MM.1S (cell line): ENCODE measurements at regions not wholly inside any gene's neighbourhood (a gene's known extent, or its start where the extent isn't known, plus 50 kb on each side); places are given as distances from the start of the nearest gene placed in this dataset.

Source experiments
- DNase-seq: peaks from one replicate; pipeline ENCODE4 v3.0.0-alpha.2; 2015
- H2AFZ ChIP-seq: fragments of 300-600 bp; sonication (generic); 2 replicates; pipeline ENCODE4 v1.6.0; 2016; ENCODE audit warnings: antibody characterized with exemption, low read length
- H3F3A ChIP-seq: fragments of 300-600 bp; sonication (generic); 2 replicates; pipeline ENCODE4 v1.6.1; 2016; ENCODE audit warnings: mild to moderate bottlenecking, antibody characterized with exemption, low read length, moderate library complexity, mixed read lengths; ENCODE audit not compliant: insufficient read depth
- H3K27ac ChIP-seq: fragments of 300-600 bp; sonication (generic); 2 replicates; pipeline ENCODE4 v1.5.1; 2016; ENCODE audit warnings: mild to moderate bottlenecking, low read length
- H3K27me3 ChIP-seq: fragments of 300-600 bp; sonication (generic); replicated peaks from 2 replicates; pipeline ENCODE4 v1.6.0; 2016; ENCODE audit warnings: low read length; ENCODE audit not compliant: insufficient read depth
- H3K36me3 ChIP-seq: fragments of 300-600 bp; sonication (generic); replicated peaks from 2 replicates; pipeline ENCODE4 v1.6.1; 2016; ENCODE audit warnings: mild to moderate bottlenecking, low read length, mixed read lengths; ENCODE audit not compliant: insufficient read depth
- H3K4me1 ChIP-seq: fragments of 300-600 bp; sonication (generic); 2 replicates; pipeline ENCODE4 v1.6.1; 2016; ENCODE audit warnings: low read length, mixed read lengths
- H3K4me2 ChIP-seq: fragments of 300-600 bp; sonication (generic); 2 replicates; pipeline ENCODE4 v1.6.0; 2016; ENCODE audit warnings: low read depth, low read length
- H3K4me3 ChIP-seq: fragments of 300-600 bp; sonication (generic); 2 replicates; pipeline ENCODE4 v1.5.1; 2016; ENCODE audit warnings: low read length, mixed read lengths
- H3K79me2 ChIP-seq: fragments of 300-600 bp; sonication (generic); 2 replicates; pipeline ENCODE4 v1.6.1; 2016; ENCODE audit warnings: mixed run types, low read length, mixed read lengths
- H3K9ac ChIP-seq: fragments of 300-600 bp; sonication (generic); 2 replicates; pipeline ENCODE4 v1.6.1; 2016; ENCODE audit warnings: low read length, mixed read lengths
- H3K9me2 ChIP-seq: fragments of 300-600 bp; sonication (generic); replicated peaks from 2 replicates; pipeline ENCODE4 v1.6.1; 2016; ENCODE audit warnings: mild to moderate bottlenecking, low read length, mixed read lengths; ENCODE audit not compliant: insufficient read depth
- H3K9me3 ChIP-seq: fragments of 300-600 bp; sonication (generic); replicated peaks from 2 replicates; pipeline ENCODE4 v1.6.1; 2016; ENCODE audit warnings: mild to moderate bottlenecking, low read length, mixed read lengths; ENCODE audit not compliant: insufficient read depth
- H4K20me1 ChIP-seq: fragments of 300-600 bp; sonication (generic); 2 replicates; pipeline ENCODE4 v1.6.1; 2016; ENCODE audit warnings: mild to moderate bottlenecking, low read length, moderate library complexity, mixed read lengths; ENCODE audit not compliant: insufficient read depth
- CTCF ChIP-seq: fragments of 300-600 bp; sonication (generic); IDR thresholded peaks from 2 replicates; pipeline ENCODE4 v1.5.1; 2016; ENCODE audit warnings: antibody characterized with exemption, low read length, mixed read lengths
- EZH2 ChIP-seq: fragments of 300-600 bp; sonication (generic); optimal IDR thresholded peaks from 2 replicates; pipeline ENCODE3; 2017; ENCODE audit warnings: low read depth, mild to moderate bottlenecking, antibody characterized with exemption, low read length, mixed read lengths
- EZH2phosphoT487 ChIP-seq: fragments of 300-600 bp; sonication (generic); IDR thresholded peaks from 2 replicates; pipeline ENCODE4 v1.6.1; 2018; ENCODE audit warnings: antibody characterized with exemption, low read length

- H3K4me1 ChIP-seq: no peaks in the 10 kb centered on the region
- H3F3A ChIP-seq: no peaks in the 10 kb centered on the region
- no peak overlapping the region for H3K4me3 ChIP-seq
- no peak overlapping the region for H3K27ac ChIP-seq
- no peaks in the 10 kb centered on the region for H3K27me3 ChIP-seq
- no peaks in the 10 kb centered on the region for H3K9me2 ChIP-seq
- no peak overlapping the region for H3K9ac ChIP-seq
- H4K20me1 ChIP-seq: no peaks in the 10 kb centered on the region
- H3K36me3 ChIP-seq: no peaks in the 10 kb centered on the region
- H3K79me2 ChIP-seq: no peaks in the 10 kb centered on the region
- no peaks in the 10 kb centered on the region for H3K9me3 ChIP-seq
- peak overlapping the region; percentile 66; the same call in 1 of the 2 replicates for H3K4me2 ChIP-seq
- TF ChIP-seq CTCF: no peak
- TF ChIP-seq EZH2phosphoT487: no peak
- TF ChIP-seq EZH2: no peak
- no peak overlapping the region for H2AFZ ChIP-seq
- no peak for DNase-seq
Measured at GRCh38 chr3:22620498-22620897, 582.6 kb upstream of the UBE2E2 start.

- Histone ChIP-seq H3K4me1 (no peaks in the 10 kb centered on the region), H3K4me2 (peak overlapping the region; percentile 66), H3K36me3 (no peaks in the 10 kb centered on the region), H3K9me3 (no peaks in the 10 kb centered on the region), H3K4me3 (peak overlapping the region; percentile 54), H3K27ac (peak overlapping the region; percentile 27; the same call in 1 of the 2 replicates), H3K9me2 (no peaks in the 10 kb centered on the region), H4K20me1 (no peaks in the 10 kb centered on the region), H3F3A (no peaks in the 10 kb centered on the region), H3K79me2 (no peaks in the 10 kb centered on the region), H3K27me3 (no peaks in the 10 kb centered on the region), H3K9ac (peak overlapping the region; percentile 21; the same call in 1 of the 2 replicates), H2AFZ (peak overlapping the region; percentile 89)
- TF ChIP-seq EZH2phosphoT487 (no peak), CTCF (no peak), EZH2 (no peak)
- peak; percentile 53 for DNase-seq
Measured at GRCh38 chr3:22621205-22621809, 581.8 kb upstream of the UBE2E2 start.

GRCh38 chr3:22627993-22628499 lies 575.1 kb upstream of the UBE2E2 start:
- Histone ChIP-seq H3K79me2 (no peaks in the 10 kb centered on the region), H3K36me3 (no peaks in the 10 kb centered on the region), H3K27me3 (no peaks in the 10 kb centered on the region), H3F3A (no peaks in the 10 kb centered on the region), H3K4me3 (no peak overlapping the region), H3K9me2 (no peaks in the 10 kb centered on the region), H2AFZ (no peak overlapping the region), H4K20me1 (no peaks in the 10 kb centered on the region), H3K27ac (no peak overlapping the region), H3K9ac (no peak overlapping the region), H3K9me3 (no peaks in the 10 kb centered on the region), H3K4me2 (no peak overlapping the region), H3K4me1 (no peaks in the 10 kb centered on the region)
- TF ChIP-seq EZH2phosphoT487 (no peak), CTCF (no peak), EZH2 (no peak)
- no peak for DNase-seq
